Neural progenitor cell (in vitro differentiated cells): ENCODE measurements at regions not wholly inside any gene's neighbourhood (a gene's known extent, or its start where the extent isn't known, plus 50 kb on each side); places are given as distances from the start of the nearest gene placed in this dataset.

Experiments used
- EZH2 ChIP-seq: fragments of 200-600 bp; sonication (generic); IDR thresholded peaks from 2 replicates; pipeline ENCODE4 v1.6.1; 2017; ENCODE audit warnings: antibody characterized with exemption, mild to moderate bottlenecking, moderate library complexity
- TF ChIP-seq, protein P1 (sequence below): fragments of 200-600 bp; sonication (generic); IDR thresholded peaks from 2 replicates; pipeline ENCODE4 v1.5.1; 2017; ENCODE audit warnings: antibody characterized with exemption, mild to moderate bottlenecking

DNA sequence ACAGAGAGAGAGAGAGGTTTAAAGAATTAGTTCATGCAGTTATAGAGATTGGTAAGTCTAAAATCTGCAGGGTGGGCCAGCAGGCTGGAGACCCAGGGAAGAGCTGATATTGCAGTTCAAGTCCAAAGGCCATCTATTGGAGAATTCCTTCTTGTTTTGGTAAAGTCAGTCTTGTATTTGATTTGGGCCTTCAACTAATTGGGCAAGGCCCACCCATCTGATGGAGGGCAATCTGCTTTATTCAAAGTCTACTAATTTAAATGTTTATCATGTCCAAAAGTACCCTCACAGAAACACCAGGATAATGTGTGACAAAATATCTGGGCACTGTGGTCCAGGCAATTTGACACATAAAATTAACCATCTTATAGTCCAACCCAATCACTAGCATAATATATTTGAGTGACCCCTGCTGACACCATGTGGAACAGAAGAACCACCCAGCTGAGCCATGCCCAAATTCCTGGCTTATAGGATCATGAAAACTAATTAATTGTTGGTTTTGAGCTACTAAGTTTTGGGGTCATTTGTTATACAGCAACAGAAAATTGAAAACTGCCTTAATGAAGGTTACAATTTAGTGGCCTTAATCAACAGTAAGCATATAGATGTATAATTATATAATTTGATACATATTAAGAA, 109.1 kb upstream of the PLXNC1 start:
- TF ChIP-seq, protein P1, sequence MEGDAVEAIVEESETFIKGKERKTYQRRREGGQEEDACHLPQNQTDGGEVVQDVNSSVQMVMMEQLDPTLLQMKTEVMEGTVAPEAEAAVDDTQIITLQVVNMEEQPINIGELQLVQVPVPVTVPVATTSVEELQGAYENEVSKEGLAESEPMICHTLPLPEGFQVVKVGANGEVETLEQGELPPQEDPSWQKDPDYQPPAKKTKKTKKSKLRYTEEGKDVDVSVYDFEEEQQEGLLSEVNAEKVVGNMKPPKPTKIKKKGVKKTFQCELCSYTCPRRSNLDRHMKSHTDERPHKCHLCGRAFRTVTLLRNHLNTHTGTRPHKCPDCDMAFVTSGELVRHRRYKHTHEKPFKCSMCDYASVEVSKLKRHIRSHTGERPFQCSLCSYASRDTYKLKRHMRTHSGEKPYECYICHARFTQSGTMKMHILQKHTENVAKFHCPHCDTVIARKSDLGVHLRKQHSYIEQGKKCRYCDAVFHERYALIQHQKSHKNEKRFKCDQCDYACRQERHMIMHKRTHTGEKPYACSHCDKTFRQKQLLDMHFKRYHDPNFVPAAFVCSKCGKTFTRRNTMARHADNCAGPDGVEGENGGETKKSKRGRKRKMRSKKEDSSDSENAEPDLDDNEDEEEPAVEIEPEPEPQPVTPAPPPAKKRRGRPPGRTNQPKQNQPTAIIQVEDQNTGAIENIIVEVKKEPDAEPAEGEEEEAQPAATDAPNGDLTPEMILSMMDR, result no peak
- no peak for TF ChIP-seq EZH2
